ENCODE measurements at regions not wholly inside any gene's neighbourhood (a gene's known extent, or its start where the extent isn't known, plus 50 kb on each side); places are given as distances from the start of the nearest gene placed in this dataset.

- Histone ChIP-seq H3K36me3 (ENCODE audit: control insufficient read depth, insufficient read depth, low read length) (no peaks in the 10 kb centered on the region), H3K4me3 (ENCODE audit: low read depth, low read length) (no peak overlapping the region), H3K27me3 (ENCODE audit: control insufficient read depth, insufficient read depth, low read length) (no peaks in the 10 kb centered on the region)
- no peak for DNase-seq (ENCODE audit: low read depth)
- TF ChIP-seq, protein P1, sequence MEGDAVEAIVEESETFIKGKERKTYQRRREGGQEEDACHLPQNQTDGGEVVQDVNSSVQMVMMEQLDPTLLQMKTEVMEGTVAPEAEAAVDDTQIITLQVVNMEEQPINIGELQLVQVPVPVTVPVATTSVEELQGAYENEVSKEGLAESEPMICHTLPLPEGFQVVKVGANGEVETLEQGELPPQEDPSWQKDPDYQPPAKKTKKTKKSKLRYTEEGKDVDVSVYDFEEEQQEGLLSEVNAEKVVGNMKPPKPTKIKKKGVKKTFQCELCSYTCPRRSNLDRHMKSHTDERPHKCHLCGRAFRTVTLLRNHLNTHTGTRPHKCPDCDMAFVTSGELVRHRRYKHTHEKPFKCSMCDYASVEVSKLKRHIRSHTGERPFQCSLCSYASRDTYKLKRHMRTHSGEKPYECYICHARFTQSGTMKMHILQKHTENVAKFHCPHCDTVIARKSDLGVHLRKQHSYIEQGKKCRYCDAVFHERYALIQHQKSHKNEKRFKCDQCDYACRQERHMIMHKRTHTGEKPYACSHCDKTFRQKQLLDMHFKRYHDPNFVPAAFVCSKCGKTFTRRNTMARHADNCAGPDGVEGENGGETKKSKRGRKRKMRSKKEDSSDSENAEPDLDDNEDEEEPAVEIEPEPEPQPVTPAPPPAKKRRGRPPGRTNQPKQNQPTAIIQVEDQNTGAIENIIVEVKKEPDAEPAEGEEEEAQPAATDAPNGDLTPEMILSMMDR (IDR thresholded peaks at IDR 0.05; ENCODE audit: insufficient read depth, low read length, severe bottlenecking) = no peak
- no peak for FAIRE-seq
Observed at GRCh38 chr12:13570005-13570694, 373.6 kb downstream of the EMP1 start.

- FAIRE-seq (no peak), DNase-seq (ENCODE audit: low read depth) (peak; percentile 22)
- H3K36me3 ChIP-seq (ENCODE audit: control insufficient read depth, insufficient read depth, low read length) = no peaks in the 10 kb centered on the region
- H3K4me3 ChIP-seq (ENCODE audit: low read depth, low read length) = no peak overlapping the region
- no peaks in the 10 kb centered on the region for H3K27me3 ChIP-seq (ENCODE audit: control insufficient read depth, insufficient read depth, low read length)
- TF ChIP-seq, protein P1 (IDR thresholded peaks at IDR 0.05; ENCODE audit: insufficient read depth, low read length, severe bottlenecking) = no peak
Observed at GRCh38 chr12:13566292-13566691, 369.8 kb downstream of the EMP1 start.

DNA sequence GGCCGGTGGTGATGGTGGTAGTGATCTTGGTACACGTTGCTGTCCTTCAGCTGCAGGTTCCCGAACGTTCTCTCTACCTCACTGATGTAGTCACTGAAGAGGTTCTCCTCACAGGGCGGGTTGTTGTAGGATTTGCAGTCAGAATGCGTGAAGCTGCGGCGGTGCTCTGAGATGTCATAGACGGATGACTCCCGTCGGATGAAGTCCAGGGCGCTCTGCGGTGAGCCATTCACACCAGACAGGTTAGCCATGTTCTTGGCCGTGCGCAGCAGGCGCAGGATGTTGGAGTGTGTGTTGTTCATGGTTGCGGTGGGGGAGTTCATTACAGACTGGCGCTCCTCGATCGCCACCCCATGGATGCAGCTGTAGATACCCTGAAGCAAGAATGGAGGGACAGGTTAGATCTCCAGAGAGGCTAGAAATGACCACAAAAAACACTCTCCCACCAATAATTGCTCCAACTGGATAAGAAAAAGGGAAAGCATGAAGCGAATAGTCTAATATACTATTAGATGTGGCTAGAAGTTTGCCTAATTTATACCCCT is 367.8 kb downstream of the EMP1 start:
- H3K36me3 ChIP-seq (ENCODE audit: control insufficient read depth, insufficient read depth, low read length) = no peaks in the 10 kb centered on the region
- TF ChIP-seq, protein P1 (IDR thresholded peaks at IDR 0.05; ENCODE audit: insufficient read depth, low read length, severe bottlenecking) = no peak
- H3K4me3 ChIP-seq (ENCODE audit: low read depth, low read length) = no peak overlapping the region
- H3K27me3 ChIP-seq (ENCODE audit: control insufficient read depth, insufficient read depth, low read length) = no peaks in the 10 kb centered on the region
- DNase-seq (ENCODE audit: low read depth) = no peak
- FAIRE-seq = no peak

DNA sequence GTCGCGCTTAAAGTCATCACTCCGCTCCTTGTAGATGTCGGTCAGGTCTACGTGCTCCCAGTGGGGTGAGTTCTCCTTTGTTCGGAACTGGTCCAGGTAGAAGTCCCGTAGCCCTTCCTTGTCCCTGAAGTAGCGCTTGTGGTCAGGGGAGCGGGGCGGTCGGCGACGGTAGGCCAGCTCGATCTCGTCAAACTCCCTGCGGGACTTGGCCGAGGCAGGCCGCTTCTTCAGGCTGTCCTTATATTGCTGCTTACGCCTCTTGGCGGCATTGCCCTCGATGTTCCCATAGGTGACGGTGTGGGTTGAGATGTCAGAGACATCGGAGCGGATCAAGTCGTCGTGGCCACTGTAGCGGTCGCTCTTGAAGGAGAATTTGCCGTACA is 367.2 kb downstream of the EMP1 start:
- FAIRE-seq = no peak
- TF ChIP-seq, protein P1 (IDR thresholded peaks at IDR 0.05; ENCODE audit: insufficient read depth, low read length, severe bottlenecking) = no peak
- no peaks in the 10 kb centered on the region for H3K36me3 ChIP-seq (ENCODE audit: control insufficient read depth, insufficient read depth, low read length)
- H3K27me3 ChIP-seq (ENCODE audit: control insufficient read depth, insufficient read depth, low read length) = no peaks in the 10 kb centered on the region
- no peak overlapping the region for H3K4me3 ChIP-seq (ENCODE audit: low read depth, low read length)
- no peak for DNase-seq (ENCODE audit: low read depth)

DNA sequence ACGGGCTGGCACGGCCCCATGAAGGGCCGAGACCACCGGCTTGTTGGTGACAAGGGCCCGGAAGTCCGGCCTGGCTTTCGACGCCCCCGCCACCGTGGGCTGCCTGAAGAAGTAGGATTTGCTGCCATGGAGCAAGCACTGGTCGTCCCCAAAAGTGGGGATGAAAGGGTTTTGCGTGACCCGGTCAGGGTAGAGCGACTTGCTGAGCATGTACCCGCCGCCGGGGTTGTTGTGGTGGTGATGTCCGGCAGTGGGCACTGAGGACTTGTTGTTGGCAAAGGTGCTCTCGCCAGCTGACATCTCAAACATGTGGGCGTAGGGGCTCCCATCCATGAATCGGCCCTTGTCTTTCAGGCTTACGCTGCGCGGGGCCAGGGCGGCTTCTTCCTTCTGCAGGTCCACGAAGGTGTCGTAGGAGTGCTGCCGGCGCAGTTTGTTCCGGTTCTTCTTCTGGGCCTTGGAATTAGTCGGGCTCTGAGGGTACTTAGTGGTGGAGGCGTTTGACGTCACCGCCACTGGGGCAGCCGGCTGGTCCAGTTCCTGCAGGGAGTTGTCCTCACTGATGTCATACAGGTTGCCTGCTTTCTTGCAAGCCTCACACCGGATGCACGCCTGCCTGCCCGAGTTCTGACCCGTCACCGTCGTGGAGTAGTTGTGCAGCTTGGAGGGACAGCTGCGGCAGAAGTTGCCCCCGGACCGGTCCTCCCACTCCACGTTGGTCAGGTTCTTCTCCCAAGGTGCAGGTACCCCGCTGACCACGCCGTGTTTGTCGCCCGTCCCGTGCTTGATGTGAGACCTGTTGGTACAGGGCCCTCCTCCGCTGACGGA is 366.6 kb downstream of the EMP1 start:
- DNase-seq (ENCODE audit: low read depth) (no peak), FAIRE-seq (no peak)
- no peak overlapping the region for H3K4me3 ChIP-seq (ENCODE audit: low read depth, low read length)
- no peaks in the 10 kb centered on the region for H3K27me3 ChIP-seq (ENCODE audit: control insufficient read depth, insufficient read depth, low read length)
- H3K36me3 ChIP-seq (ENCODE audit: control insufficient read depth, insufficient read depth, low read length) = no peaks in the 10 kb centered on the region
- TF ChIP-seq, protein P1 (IDR thresholded peaks at IDR 0.05; ENCODE audit: insufficient read depth, low read length, severe bottlenecking) = no peak

Measured in bronchial epithelial cell (primary cell).